Esophagus muscularis mucosa (tissue), 4 donors: ENCODE measurements at regions not wholly inside any gene's neighbourhood (a gene's known extent, or its start where the extent isn't known, plus 50 kb on each side); places are given as distances from the start of the nearest gene placed in this dataset.

Experiments
- EP300 ChIP-seq: sonication (generic); formaldehyde crosslinking; IDR thresholded peaks from one replicate; pipeline ENCODE4 v1.6.1; 2017; ENCODE audit warnings: antibody characterized with exemption
- POLR2A ChIP-seq: fragments of 450-650 bp; IDR thresholded peaks from one replicate; pipeline ENCODE4 v1.6.1; 2017; ENCODE audit warnings: antibody characterized with exemption, moderate library complexity, mild to moderate bottlenecking, low read depth
- POLR2AphosphoS5 ChIP-seq, 2 donors: sonication (generic); formaldehyde crosslinking; IDR thresholded peaks; one replicate each; pipeline ENCODE4 v1.6.1; 2017; ENCODE audit warnings: antibody characterized with exemption in 2 of 2
- TF ChIP-seq, protein P1 (sequence below), 3 experiments: fragments of 200-600 bp in 2 of 3; fragments of 450-650 bp in 1 of 3; sonication (generic) in 2 of 3; IDR thresholded peaks; one replicate each; pipeline ENCODE4 v1.5.1; 2017 to 2019; ENCODE audit warnings: antibody characterized with exemption in 3 of 3, mild to moderate bottlenecking in 2 of 3, moderate library complexity in 1 of 3

- TF ChIP-seq POLR2A (no peak), EP300 (no peak), POLR2AphosphoS5 (IDR thresholded peaks at IDR 0.05) (no peak)
- TF ChIP-seq, protein P1, sequence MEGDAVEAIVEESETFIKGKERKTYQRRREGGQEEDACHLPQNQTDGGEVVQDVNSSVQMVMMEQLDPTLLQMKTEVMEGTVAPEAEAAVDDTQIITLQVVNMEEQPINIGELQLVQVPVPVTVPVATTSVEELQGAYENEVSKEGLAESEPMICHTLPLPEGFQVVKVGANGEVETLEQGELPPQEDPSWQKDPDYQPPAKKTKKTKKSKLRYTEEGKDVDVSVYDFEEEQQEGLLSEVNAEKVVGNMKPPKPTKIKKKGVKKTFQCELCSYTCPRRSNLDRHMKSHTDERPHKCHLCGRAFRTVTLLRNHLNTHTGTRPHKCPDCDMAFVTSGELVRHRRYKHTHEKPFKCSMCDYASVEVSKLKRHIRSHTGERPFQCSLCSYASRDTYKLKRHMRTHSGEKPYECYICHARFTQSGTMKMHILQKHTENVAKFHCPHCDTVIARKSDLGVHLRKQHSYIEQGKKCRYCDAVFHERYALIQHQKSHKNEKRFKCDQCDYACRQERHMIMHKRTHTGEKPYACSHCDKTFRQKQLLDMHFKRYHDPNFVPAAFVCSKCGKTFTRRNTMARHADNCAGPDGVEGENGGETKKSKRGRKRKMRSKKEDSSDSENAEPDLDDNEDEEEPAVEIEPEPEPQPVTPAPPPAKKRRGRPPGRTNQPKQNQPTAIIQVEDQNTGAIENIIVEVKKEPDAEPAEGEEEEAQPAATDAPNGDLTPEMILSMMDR (IDR thresholded peaks at IDR 0.05): no peak
These were observed 130.9 kb downstream of the HTR1A start for GRCh38 chr5:63831381-63831780.
